Stimulated activated CD8-positive, alpha-beta memory T cell treated with anti-CD3 and anti-CD28 coated beads, Interleukin-7, amount 100 ng/mL, for 24 hours (primary cell): ENCODE measurements at regions not wholly inside any gene's neighbourhood (a gene's known extent, or its start where the extent isn't known, plus 50 kb on each side); places are given as distances from the start of the nearest gene placed in this dataset.
"Not testable (repeated sequence)": the region's sequence is repeated elsewhere in the genome, so short reads cannot be mapped to it uniquely, and the experiment has no call there.

Source experiments
- DNase-seq: peaks from one replicate; pipeline ENCODE4 v3.0.0-alpha.2; 2020; ENCODE audit warnings: low read depth

DNA sequence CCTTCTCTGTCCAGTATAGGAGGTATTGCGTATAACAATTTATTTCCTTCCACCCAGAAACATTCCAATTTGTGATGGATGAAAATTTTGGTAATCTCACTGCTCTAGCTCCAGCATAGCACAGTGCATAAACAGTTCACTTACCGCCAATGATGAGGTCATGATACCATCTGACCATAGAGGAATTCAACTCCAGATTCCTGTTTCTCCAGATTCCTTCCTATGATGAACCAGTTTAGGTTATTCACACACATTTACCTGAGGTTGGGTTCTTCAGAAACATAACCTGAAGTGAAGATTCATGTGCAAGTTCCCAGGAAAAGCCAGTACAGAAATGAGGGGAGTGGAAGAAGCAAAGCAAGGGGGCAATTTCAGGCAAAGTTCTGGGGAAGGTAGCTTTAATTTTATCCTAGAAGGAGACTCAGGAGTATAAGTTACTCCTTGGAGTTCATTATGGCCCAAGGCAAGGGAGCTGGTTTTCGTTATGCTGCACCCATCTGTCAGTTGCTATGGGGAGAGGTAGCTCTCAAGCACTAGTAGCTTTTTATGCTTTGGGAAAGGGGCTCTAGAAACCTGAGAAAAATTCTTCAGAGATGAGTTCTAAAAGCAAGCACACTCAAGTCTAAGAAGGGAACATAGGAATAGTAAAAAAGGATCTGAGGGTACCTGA, 121.6 kb downstream of the CASP12 start:
- no peak for DNase-seq

DNA sequence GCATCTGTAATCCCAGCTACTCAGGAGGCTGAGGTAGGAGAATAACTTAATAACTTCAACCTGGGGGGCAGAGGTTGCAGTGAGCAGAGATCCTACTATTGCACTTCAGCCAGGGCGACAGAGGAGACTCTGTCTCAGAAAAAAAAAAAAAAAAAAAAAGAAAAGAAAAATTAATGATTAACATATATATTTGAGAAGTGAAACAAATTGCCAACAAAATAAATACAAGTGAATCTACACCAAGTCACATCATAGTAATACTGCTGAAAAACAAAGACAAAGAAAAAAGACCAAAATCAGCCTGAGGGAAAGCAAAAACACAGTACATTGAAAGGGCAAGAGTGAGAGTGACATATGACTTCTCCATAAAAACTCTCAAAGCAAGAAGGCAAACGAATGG, 123.7 kb downstream of the CASP12 start:
- DNase-seq, result no peak

- DNase-seq, result no peak
Observed at GRCh38 chr11:104772806-104773241, 125.4 kb downstream of the CASP12 start.

- DNase-seq, result no peak
Observed at GRCh38 chr11:104771763-104772162, 126.5 kb downstream of the CASP12 start.

DNA sequence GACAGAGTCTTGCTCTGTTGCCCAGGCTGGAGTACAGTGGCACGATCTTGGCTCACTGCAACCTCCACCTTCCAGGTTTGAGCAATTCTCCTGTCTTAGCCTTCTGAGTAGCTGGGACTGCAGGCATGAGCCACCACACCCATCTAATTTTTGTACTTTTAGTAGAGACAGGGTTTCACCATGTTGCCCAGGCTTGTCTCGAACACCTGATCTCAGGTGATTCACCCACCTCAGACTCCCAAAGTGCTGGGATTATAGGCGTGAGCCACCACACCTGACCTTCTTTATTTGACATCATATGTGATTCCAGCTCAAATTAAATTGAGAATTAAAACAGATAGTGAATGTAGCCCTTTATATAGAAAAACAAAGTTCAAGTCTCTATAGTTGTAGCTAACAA, 127.2 kb downstream of the CASP12 start:
- not testable (repeated sequence) for DNase-seq

GRCh38 chr11:104765401-104766095, 132.7 kb downstream of the CASP12 start:
- DNase-seq, result no peak

- DNase-seq, result no peak
Observed at GRCh38 chr11:104764710-104765045, 133.6 kb downstream of the CASP12 start.

GRCh38 chr11:104763930-104764709, 134.1 kb downstream of the CASP12 start:
- DNase-seq, result no peak

- no peak for DNase-seq
Observed at GRCh38 chr11:104761511-104761910, 136.7 kb downstream of the CASP12 start.

DNA sequence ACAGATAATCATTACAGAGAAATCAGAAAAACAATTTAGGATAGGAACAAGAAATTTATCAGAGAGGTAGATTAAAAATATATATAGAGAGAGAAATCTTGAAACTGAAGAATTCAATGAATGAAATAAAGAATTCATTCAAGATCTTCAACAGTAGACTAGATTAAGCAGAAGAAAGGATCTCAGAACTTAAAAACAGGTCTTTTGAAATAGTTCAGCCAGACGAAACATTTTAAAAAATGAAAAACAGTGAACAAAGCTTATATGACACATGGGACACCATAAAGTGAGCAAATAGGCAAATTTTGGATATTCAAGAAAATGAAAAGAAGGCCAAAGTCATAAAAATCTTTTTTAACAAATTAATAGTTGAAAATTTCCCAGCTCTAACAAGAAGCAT, 138.8 kb downstream of the CASP12 start:
- no peak for DNase-seq

DNA sequence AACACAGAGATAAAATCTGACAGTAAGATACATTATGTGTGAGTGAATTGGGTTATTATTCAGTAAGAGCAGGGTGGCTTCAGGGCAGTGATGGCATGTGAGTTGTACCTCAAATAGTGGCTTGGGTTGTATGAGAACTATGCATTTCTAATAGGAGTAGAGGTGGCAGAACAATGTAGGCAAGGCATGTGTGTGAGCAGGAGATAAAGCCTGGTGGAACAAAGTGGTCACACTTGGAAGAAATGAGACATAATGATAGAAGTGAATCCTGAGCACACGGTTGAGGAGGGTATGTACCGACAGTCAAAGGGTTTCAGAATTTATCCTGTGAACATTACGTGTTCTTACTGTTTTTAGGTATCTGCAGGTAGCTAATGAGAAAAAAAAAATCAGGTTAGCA, 159.3 kb downstream of the CASP12 start:
- no peak for DNase-seq

DNA sequence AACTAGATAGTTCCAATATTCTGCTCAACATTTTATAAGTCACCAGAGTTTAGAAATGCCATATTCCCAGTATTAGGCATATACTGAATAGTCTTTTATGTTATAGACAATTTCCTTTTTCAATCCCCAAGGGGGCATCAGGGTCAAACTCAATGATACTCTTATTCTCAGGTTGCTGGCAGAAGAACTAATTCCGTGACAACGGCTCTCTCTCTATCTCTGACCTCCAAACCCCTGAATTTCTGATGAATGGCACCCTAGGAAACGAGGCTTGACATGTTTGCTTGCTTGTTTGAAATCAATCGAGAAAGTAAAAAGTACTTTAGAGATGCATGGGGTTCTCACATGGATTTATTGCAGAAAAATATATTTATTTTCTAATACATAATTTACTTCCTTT, 160.1 kb downstream of the CASP12 start:
- DNase-seq, result no peak

- no peak for DNase-seq
Observed at GRCh38 chr11:104736502-104736901, 161.8 kb downstream of the CASP12 start.

GRCh38 chr11:104734998-104735397, 163.3 kb downstream of the CASP12 start:
- no peak for DNase-seq

DNA sequence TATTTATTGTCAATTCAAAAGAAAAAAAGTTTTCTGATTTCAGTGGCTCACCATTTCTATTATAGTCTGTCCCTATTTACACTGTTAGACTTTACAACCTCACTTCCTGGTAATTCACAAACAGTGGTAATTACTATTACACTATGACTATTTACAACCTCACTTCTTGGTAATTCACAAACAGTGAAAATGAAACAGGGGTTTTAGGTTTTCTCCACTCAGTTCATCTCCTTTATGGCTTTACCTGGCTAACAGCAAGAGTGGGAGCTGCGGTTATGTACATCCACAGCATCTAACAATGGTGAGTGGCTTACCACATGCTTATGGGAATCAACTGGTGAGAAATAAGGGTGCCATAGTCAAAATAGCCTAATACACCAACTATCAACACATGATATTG, 166.4 kb downstream of the CASP12 start:
- DNase-seq, result no peak

DNA sequence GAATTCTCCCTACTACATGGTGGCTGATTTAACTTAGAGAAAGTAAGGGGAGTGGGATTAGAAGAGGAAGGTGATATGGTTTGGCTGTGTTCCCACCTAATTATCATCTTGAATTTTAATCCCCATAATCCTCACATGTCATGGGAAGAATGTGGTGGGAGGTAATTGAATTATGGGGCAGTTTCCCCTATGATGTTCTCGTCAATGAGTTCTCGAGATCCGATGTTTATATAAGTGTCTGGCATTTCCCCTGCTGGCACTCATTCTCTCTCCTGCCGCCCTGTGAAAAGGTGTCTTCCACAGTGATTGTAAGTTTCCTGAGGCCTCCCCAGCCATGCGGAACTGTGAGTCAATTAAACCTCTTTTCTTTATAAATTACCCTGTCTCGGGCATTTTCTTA, 169.3 kb downstream of the CASP12 start:
- no peak for DNase-seq

DNA sequence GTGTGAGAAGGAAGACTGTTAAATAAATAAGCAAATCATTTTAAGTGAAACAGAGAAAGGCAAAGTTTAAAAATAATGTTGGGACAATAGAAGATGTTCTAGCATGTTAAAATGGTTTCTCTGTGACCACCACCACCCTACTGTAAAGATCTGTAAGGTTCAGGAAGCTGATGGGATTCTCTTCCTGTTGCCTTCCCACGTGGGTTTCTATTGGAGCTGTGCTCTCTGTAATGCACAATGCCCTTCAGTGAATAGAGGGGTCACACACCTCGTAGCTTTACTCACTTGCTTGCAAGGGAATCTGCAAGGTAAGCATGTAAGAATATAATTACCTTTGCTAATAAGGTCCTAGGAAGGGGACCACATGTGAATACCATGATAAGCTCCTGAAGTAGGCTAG, 170.5 kb downstream of the CASP12 start:
- no peak for DNase-seq

DNA sequence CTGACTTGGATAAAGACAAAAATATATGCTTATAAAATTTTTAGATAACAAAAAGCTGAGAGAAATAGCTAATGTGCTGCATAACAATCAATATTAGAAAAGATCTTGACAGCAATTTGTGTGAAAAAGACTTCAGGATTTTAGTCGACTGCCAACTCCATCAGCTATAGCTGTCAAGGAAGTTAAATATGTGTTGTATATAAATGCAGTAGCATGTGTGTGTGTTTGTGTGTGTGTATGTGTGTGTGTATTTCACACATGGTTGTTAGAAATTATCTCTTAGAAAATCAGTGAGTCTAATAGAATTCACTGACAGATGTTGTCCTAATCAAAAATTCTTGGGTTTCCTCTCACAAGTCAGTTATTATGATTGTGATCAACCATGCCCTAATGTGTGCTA, 171.2 kb downstream of the CASP12 start:
- no peak for DNase-seq

- no peak for DNase-seq
Observed at GRCh38 chr11:104725796-104726408, 172.4 kb downstream of the CASP12 start.

DNA sequence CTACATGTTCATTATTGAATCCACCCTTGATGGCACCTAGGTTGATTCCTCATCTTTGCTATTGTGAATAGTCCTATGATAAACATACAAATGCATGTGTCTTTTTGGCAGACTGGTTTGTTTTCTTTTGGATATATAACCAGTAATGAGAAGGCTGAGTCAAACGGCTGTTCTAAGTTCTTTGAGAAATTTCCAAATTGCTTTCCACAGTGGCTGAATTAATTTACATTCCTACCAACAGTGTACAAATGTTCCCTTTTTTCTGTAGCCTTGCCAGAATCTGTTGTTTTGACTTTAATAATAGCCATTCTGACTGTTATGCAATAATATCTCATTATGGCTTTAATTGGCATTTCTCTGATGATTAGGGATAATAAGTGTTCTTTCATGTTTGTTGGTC, 184.9 kb downstream of the CASP12 start:
- no peak for DNase-seq

GRCh38 chr11:104705490-104706190, 192.6 kb downstream of the CASP12 start:
- peak; percentile 15 for DNase-seq

- no peak for DNase-seq
Observed at GRCh38 chr11:104704888-104705287, 193.4 kb downstream of the CASP12 start.
